ENCODE measurements at regions not wholly inside any gene's neighbourhood (a gene's known extent, or its start where the extent isn't known, plus 50 kb on each side); places are given as distances from the start of the nearest gene placed in this dataset.

- no peak for TF ChIP-seq YY1 (IDR thresholded peaks at IDR 0.05; ENCODE audit: insufficient read depth, insufficient read length)
- TF ChIP-seq ZNF274 (IDR thresholded peaks at IDR 0.05; ENCODE audit: low read depth, low read length) = no peak
Observed at GRCh38 chr7:155984609-155985405, 172.5 kb upstream of the SHH start.
